NCI-H1930 (cell line): ENCODE measurements at regions not wholly inside any gene's neighbourhood (a gene's known extent, or its start where the extent isn't known, plus 50 kb on each side); places are given as distances from the start of the nearest gene placed in this dataset.
"Not testable (repeated sequence)": the region's sequence is repeated elsewhere in the genome, so short reads cannot be mapped to it uniquely, and the experiment has no call there.

Experiments used
- DNase-seq, 2 experiments: peaks; one replicate each; lab custom pipeline; 2025; lab: John Stamatoyannopoulos, UW

DNA sequence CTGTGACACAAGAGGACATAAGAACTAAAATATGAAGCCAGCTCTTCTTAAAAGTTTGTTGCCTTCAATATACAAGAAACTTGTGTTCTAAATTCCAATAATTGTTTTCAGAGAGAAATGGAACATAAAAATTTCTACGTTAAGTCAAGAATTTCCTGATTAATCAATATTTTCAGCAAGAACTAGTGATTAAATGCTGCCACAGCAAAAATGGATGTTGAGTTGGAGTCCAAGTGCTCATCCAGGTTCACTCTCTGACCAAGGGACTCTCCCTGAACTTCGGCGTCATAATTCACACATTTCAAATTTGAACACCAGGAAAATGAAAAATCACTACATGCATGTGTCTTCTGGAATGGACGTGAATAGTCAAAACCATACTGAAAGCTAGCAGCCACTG, 1263.6 kb upstream of the GOT2 start:
- no peak for DNase-seq

GRCh38 chr16:59993101-59993500, 1259.0 kb upstream of the GOT2 start:
- no peak for DNase-seq

DNA sequence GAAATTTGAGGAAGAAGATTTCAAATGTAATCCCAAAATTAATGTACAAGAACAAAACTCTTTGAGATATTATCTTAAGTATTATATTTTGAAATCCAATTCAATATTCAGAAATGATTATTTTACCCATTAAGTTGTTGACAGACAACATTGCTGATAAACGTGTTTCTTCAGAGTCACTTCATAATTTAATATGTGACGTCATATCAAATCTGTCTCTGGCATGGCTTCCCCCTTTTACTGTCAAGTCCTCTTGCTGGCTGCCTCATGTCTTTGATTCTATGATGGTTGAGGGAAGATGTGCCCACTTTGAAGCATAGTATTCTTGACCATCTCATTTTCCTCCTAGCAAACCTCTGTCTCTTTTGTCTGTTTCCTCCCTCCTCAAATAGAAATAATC, 1257.1 kb upstream of the GOT2 start:
- no peak for DNase-seq

DNA sequence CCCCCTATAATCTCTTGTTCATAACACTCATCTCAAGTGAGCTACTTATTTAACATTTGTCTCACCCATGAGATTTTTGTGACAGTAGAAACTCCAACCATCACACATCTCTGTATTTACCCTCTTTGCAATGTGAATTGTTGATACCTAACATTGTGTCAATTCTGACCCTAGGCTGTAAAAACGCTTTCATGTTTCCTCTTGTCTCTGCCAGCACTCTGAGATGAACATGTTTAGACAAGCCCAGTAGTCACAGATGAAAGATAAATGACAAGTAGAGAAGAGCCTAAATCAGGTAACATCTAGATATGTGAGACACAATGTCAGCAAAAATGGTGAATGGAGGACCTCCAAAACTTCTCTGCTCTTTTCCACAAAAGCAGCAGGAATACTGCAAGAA, 1254.5 kb upstream of the GOT2 start:
- DNase-seq = no peak

DNA sequence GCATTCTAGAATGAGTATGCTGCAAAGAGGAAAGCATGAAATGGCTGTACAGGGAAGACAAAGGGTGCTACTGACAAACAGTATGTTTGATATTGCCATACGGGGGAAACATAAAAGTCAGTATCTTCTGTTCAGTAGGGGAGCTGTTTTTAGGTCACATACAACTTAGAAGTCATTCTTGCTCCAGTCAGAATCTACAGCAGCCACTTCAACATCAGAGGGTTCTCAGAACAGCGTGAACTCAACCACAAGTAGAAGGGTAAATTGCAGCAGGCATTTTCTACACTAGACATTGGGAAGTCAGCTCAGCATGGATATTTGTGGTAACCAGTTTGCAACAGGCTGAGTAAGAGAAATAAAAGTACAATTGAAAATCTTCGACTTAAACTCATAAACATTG, 1241.8 kb upstream of the GOT2 start:
- no peak for DNase-seq

DNA sequence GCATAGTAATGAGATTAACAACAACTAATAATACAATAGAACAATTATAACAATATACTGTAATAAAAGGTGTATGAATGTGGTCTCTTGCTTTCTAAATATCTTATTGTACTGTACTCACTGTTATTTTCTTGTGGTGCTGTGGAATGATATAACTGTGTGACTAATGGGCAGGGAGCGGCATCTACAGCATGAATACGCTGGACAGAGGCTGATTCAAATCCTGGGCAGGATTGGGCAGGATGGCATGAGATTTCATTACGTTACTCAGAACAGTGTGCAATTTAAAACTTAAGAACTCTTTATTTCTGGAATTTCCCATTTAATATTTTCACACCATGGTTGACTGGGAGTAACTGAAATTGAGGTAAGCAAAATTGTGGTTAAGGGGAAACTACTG, 1239.8 kb upstream of the GOT2 start:
- no peak for DNase-seq

DNA sequence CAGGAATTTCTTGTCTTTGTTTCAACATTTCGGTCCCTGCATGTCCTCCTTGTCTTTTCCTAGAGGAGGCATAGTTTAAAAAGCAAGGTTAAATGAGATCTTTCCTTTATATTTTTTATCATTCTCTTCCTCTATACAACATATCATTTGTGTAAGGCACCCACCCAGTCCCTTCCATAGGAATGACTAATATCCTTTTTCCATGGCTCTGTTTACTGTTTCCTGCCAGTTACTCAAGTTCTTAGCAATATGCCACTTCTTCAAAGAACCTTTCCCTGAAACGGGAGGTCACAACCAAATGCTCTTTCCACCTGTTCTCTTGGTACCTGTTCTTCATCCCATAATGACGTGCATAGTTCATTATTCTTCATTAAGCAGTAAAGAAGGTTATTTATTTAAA, 1237.1 kb upstream of the GOT2 start:
- no peak for DNase-seq

DNA sequence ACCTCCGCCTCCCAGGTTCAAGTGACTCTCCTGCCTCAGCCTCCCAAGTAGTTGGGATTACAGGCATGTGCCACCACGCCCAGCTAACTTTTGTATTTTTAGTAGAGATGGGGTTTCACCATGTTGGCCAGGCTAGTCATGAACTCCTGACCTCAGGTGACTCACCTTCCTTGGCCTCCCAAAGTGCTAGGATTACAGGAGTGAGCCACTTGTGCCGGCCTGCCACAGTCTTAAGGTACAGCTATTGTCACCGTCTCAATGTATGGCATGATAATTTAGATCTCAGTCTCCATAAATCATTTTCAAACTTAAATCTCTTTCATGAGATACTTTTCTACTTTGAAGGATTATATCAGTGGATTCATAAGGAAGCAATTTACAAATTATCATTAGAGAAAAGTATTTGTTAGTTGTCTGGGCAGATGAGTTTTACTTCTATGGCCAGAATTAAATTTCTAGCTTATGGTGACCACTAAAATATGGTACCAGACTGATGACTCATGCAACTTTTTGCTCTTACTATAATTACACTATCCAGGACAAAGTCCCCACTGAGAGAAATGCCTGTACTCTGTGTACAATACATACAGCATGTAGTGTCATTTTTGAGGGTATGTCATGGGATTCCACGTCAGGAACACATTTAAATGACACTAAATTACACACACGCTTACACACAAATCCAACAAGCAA, 1230.3 kb upstream of the GOT2 start:
- no peak for DNase-seq

DNA sequence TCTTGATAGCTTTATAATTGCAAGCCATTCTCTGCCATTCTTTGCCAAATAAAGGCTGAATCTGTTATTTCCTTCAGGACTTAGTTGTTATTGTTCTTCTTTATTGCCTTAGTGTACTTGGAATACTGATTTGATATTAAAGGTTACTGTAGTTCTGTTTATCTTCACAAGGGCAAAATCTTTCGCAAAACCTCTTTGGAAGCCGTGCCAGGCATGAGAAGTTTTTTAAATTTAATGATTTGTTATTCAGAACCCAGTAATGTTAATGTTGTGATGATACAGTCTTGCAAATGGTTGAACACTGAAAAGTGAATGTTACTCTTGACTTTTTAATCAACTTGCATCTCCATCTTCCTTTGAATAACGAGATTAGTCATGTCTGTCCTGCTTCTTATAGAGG, 1225.2 kb upstream of the GOT2 start:
- DNase-seq = no peak

GRCh38 chr16:59950431-59950830, 1216.3 kb upstream of the GOT2 start:
- no peak for DNase-seq

GRCh38 chr16:59944041-59944440, 1209.9 kb upstream of the GOT2 start:
- not testable (repeated sequence) for DNase-seq

- no peak for DNase-seq
These were observed 1207.5 kb upstream of the GOT2 start for GRCh38 chr16:59941594-59941993.

DNA sequence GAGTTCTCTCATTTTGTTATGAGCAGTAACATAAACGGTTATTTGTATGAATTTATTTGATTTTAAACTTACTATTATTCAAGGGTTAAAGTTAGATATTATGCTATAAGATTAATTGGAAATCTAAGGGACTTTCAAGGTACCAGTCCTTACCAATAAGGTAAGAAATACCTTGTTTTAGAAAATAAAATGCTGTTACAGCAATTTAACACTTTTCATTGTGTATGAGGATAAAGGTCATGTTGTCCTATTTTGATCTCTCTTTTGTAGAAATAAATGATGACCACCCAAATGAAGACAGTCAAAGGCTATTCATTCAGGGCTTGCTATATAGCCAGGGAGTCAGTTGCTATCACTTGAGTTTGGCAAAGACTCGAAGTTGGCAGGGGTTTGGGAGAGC, 1185.9 kb upstream of the GOT2 start:
- no peak for DNase-seq

DNA sequence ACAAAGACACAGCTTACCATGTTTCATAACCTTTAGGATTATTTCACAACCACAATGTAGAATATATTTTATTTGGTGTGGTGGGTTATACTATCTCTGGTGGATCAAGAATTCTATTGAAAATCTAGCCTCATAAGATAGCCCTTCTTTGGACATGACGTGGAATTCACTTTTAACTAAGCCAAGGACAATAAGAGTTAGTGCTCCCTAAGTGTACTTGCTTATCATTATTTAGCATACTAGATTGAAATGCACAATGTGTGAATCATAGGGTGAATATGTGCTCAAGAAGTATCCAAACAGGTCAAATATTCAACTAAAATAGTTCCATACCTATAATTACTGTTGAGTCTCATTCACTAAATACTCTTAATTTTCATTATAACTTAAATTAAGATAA, 1179.5 kb upstream of the GOT2 start:
- no peak for DNase-seq

DNA sequence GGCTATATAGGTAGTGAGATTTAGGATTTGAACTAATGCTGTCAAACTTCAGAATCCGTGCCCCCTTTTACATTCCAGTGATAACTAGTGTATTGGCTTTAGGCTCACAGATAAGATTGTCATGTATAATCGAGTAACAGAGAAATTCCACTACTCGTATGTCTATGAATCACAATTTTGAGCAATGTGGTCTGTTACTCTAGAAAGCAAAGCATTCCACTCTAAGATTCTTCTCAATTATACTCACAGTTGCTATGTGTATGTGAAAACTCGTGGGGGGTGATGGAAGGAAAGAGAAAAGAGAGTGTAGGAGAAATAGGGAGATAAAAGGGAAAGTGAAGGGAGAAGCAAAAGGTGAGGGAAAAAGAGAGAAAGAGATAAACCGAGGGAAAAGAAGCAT, 1175.1 kb upstream of the GOT2 start:
- DNase-seq = no peak

- DNase-seq = no peak
These were observed 1173.5 kb upstream of the GOT2 start for GRCh38 chr16:59907611-59908010.

GRCh38 chr16:59905606-59906005, 1171.5 kb upstream of the GOT2 start:
- no peak for DNase-seq

DNA sequence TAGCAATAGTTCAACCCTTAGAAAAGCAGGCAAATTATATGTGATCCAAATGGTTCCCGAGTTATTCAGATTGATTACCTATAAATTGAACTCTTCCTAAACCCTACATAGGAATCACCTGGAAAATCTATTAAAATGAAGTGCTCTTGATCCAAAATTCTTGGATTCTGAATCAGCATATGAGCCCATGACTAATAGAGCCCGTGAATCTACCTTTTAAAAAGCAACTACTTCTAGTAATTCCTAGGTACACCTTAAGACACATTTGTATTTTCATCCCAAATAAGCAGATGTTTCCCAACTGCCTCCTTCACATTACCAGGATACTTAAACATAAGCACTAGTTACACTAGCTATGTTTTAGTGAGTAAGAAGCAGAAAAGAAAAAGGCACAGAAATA, 1171.0 kb upstream of the GOT2 start:
- no peak for DNase-seq

GRCh38 chr16:59899940-59900339, 1165.8 kb upstream of the GOT2 start:
- DNase-seq = no peak

GRCh38 chr16:59892376-59892775, 1158.3 kb upstream of the GOT2 start:
- DNase-seq = no peak

DNA sequence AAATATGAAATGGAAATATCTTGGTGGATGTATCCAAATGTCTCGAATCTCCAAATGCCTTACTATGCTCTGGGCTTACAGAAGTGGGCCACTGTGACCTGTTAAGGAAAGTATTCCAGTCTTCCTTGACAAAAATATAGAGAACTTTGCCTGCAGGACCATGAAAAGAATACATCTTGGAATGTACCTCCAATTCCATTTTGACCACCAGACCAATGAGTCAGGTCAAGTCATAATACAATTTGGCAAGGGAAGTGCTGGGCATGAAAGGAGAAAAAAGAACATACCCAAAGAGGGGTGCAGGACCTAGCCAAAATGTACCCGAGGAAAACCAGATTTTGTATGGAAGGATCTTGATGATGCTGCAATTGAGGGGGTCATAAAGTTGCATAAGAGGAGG, 1153.7 kb upstream of the GOT2 start:
- DNase-seq = no peak

DNA sequence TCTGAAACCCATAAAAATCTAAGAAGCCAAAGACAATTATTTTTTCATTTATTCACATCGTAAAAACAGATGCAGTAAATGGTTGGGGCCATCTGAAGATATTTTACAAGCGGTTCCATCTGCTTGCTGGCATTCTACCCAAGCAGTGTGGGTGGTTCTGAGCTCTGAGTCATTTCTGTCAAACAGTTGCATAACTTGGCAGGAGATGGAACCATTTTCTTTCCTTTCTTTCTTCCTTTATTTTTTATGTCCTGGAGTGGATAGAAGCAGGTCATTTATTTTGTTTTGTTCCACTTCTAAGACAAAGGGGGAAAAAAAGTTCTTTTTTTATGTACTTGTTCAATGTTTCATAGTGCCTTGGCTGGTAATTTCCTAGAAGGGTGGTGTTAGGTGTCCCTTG, 1151.9 kb upstream of the GOT2 start:
- no peak for DNase-seq

DNA sequence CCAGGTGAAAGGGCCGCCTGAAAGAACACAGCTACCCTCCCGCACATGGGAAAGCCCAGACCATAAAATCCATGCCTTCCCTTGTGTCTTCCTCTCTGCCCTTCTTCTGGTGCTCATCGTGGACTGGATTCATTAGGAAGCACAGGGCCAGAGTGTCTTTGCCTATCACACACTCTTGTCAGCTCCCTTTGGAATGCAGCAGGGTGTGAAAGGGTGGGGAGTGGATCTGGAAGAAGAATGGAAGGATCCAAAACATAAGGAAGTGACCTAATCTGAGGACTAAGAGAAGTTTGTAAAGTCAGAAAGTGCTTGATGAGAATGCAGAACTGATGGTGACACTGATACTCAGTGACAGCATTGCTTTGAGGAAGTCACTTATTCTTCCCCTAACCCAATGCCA, 1147.3 kb upstream of the GOT2 start:
- DNase-seq = no peak

- DNase-seq = no peak
These were observed 1146.5 kb upstream of the GOT2 start for GRCh38 chr16:59880611-59881010.

GRCh38 chr16:59878999-59879398, 1144.9 kb upstream of the GOT2 start:
- DNase-seq = no peak
